Adrenal gland (tissue), 9 donors: ENCODE measurements at regions not wholly inside any gene's neighbourhood (a gene's known extent, or its start where the extent isn't known, plus 50 kb on each side); places are given as distances from the start of the nearest gene placed in this dataset.

Experiments
- DNase-seq, 7 donors: peaks; one replicate each; pipeline ENCODE4 v3.0.0-alpha.2; 2019 to 2020
- H3K27ac ChIP-seq, 5 donors: fragments of 200-600 bp; sonication (generic) in 4 of 5; 1 replicate in 3 of 5; 2 replicates in 2 of 5; pipeline versions ENCODE4 v1.5.1 to v1.8.0; 2016 to 2020; ENCODE audit warnings: mild to moderate bottlenecking in 1 of 5
- H3K27me3 ChIP-seq: fragments of 200-600 bp; 2 replicates; pipeline ENCODE4 v1.8.0; 2021
- H3K36me3 ChIP-seq, 2 donors: fragments of 200-600 bp; replicated peaks in 1 of 2; 1 replicate in 1 of 2; 2 replicates in 1 of 2; pipeline versions ENCODE4 v1.5.1 to v1.8.0; 2018 to 2022
- H3K4me1 ChIP-seq, 2 donors: fragments of 200-600 bp; replicated peaks in 1 of 2; 1 replicate in 1 of 2; 2 replicates in 1 of 2; pipeline versions ENCODE4 v1.5.1 to v1.8.0; 2018 to 2021
- H3K4me3 ChIP-seq, 4 donors: fragments of 200-600 bp; sonication (generic) in 3 of 4; one replicate each; pipeline ENCODE4 v1.5.1; 2016 to 2018
- H3K9me3 ChIP-seq, 3 donors: fragments of 200-600 bp; sonication (generic) in 1 of 3; replicated peaks in 1 of 3; 1 replicate in 2 of 3; 2 replicates in 1 of 3; pipeline versions ENCODE4 v1.5.1 to v1.8.0; 2016 to 2021
- CTCF ChIP-seq, 6 experiments: fragments of 450-650 bp in 4 of 6; fragments of 200-600 bp in 2 of 6; sonication (generic) in 1 of 6; IDR thresholded peaks; 1 replicate in 5 of 6; 2 replicates in 1 of 6; pipeline versions ENCODE4 v1.5.1 to v1.8.0; 2016 to 2021; ENCODE audit warnings: antibody characterized with exemption in 6 of 6, mild to moderate bottlenecking in 2 of 6, moderate library complexity in 1 of 6
- POLR2A ChIP-seq, 2 donors: fragments of 450-650 bp; IDR thresholded peaks; one replicate each; pipeline ENCODE4 v1.6.1; 2017; ENCODE audit warnings: antibody characterized with exemption in 2 of 2, mild to moderate bottlenecking in 2 of 2, moderate library complexity in 1 of 2
- WGBS, 4 donors: extraction: QIAGEN DNeasy Blood & Tissue Kit in 2 of 4; methylation state at CpG; one replicate each; pipeline versions ENCODE4 v1.1.5 to v1.1.7; 2013 to 2017; 5-methylcytosine and 5-hydroxymethylcytosine counted together
- intact Hi-C, 2 donors: fragments of 100-400 bp; cut with DNase I; formaldehyde crosslinking; loops; one replicate each; pipeline versions ENCODE4 v1.14.1 to v1.15.0; 2022 to 2023
- donor health status: healthy with polysubstance abuse.
- donor health status: Bipolar disorder and iron deficiency.
- donor health status: DM: yes; HTN: yes; CAD: no.
- donor health status: DM: no; HTN: no; CAD: no.
- donor health status: DM: no; HTN: no; CAD: no.

GRCh38 chr14:39555749-39556148, 123.5 kb upstream of the FBXO33 start:
- intact Hi-C loops = no loop called here
- Histone ChIP-seq H3K27ac (no peak overlapping the region), H3K4me1 (no peaks in the 10 kb centered on the region), H3K9me3 (peaks cover 4 to 13% (median 6%) of the 10 kb centered on the region in 3 donors), H3K27me3 (no peaks in the 10 kb centered on the region), H3K36me3 (no peaks in the 10 kb centered on the region), H3K4me3 (no peak overlapping the region)
- DNase-seq = no peak
- WGBS, 4 donors = 57 to 87% (median 75%) methylated on average over 4 of the region's 4 CpGs
- no peak for TF ChIP-seq CTCF (IDR thresholded peaks at IDR 0.05)
- no peak for TF ChIP-seq POLR2A (IDR thresholded peaks at IDR 0.05)

DNA sequence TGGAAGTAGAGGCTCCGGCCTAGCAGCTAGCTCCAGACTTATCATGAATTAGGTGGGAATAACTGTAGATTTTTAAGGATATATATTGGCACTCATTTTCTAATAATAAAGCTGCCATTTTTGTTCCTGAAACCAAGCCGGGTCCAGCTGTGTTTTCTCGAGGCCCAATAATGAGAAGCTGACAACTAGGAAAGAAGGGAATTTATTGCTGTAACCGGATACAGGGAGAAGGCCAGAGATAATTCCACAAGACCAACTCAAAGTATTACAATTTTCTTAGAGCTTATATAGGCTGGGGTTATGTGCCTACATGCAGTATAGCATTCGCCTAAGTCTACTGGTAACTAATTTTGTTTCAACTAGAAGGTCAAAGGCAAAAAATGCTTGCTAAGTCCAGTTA, 122.3 kb upstream of the FBXO33 start:
- DNase-seq = no peak
- H3K27me3 ChIP-seq = no peaks in the 10 kb centered on the region
- no peak overlapping the region for H3K4me3 ChIP-seq
- H3K36me3 ChIP-seq = no peaks in the 10 kb centered on the region
- intact Hi-C loops = no loop called here
- TF ChIP-seq CTCF (IDR thresholded peaks at IDR 0.05) = no peak
- no peak for TF ChIP-seq POLR2A (IDR thresholded peaks at IDR 0.05)
- peaks cover 4 to 13% (median 6%) of the 10 kb centered on the region in 3 donors for H3K9me3 ChIP-seq
- no peak overlapping the region for H3K27ac ChIP-seq
- WGBS, 4 donors = 68 to 77% (median 73%) methylated on average over 5 of the region's 5 CpGs
- H3K4me1 ChIP-seq = no peaks in the 10 kb centered on the region

DNA sequence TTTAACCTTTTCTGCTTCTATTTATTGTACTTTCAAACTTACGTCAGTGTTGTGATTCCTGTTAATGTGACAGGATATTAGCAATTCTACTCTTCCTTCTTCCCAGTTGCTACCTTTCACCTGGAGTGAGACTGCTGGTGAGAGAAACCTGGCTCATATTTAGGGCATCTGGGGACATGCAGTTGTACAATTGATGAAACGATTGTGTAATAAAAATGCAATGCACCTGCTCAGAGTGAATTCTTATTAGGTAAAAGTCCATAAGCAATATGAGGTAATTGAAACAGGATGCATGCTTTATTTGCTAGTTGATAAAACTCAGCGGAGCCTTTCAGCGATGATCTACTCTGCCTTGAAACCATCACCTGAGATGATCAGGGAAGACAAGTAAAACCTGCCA, 116.1 kb upstream of the FBXO33 start:
- WGBS, 4 donors = 65 to 84% (median 78%) methylated on average over 4 of the region's 4 CpGs
- H3K27me3 ChIP-seq = no peaks in the 10 kb centered on the region
- no peak for DNase-seq
- intact Hi-C loops = no loop called here
- H3K9me3 ChIP-seq = no peaks in the 10 kb centered on the region
- H3K4me3 ChIP-seq = no peak overlapping the region
- H3K4me1 ChIP-seq = no peaks in the 10 kb centered on the region
- no peaks in the 10 kb centered on the region for H3K36me3 ChIP-seq
- TF ChIP-seq CTCF (IDR thresholded peaks at IDR 0.05) (no peak), POLR2A (IDR thresholded peaks at IDR 0.05) (no peak)
- no peak overlapping the region for H3K27ac ChIP-seq

GRCh38 chr14:39547845-39548244, 115.6 kb upstream of the FBXO33 start:
- 62 to 68% (median 65%) methylated on average over 3 of the region's 3 CpGs for WGBS, 4 donors
- no peaks in the 10 kb centered on the region for H3K9me3 ChIP-seq
- no peak overlapping the region for H3K27ac ChIP-seq
- H3K36me3 ChIP-seq = no peaks in the 10 kb centered on the region
- no peaks in the 10 kb centered on the region for H3K27me3 ChIP-seq
- TF ChIP-seq CTCF (IDR thresholded peaks at IDR 0.05) (no peak), POLR2A (IDR thresholded peaks at IDR 0.05) (no peak)
- intact Hi-C loops = no loop called here
- no peak overlapping the region for H3K4me3 ChIP-seq
- no peaks in the 10 kb centered on the region for H3K4me1 ChIP-seq
- no peak for DNase-seq
